CD4-positive, alpha-beta T cell (primary cell): ENCODE measurements at regions not wholly inside any gene's neighbourhood (a gene's known extent, or its start where the extent isn't known, plus 50 kb on each side); places are given as distances from the start of the nearest gene placed in this dataset.
"Not testable (repeated sequence)": the region's sequence is repeated elsewhere in the genome, so short reads cannot be mapped to it uniquely, and the experiment has no call there.

Experiments used
- ATAC-seq: fragments of 200-7000 bp; cut with Tn5 transposase; one replicate; pipeline ENCODE4 v1.10.0; 2022; ENCODE audit warnings: mild to moderate bottlenecking; ENCODE audit not compliant: poor library complexity
- CTCF ChIA-PET: fragments of 350-600 bp; sonication (Branson Sonifier 250); formaldehyde crosslinking; loops from one replicate; lab custom pipeline; 2021; ENCODE audit warnings: antibody characterized with exemption, inconsistent platforms; lab: Charles Lee
- POLR2A ChIA-PET: fragments of 350-600 bp; sonication (Branson Sonifier 250); formaldehyde crosslinking; loops from one replicate; lab custom pipeline; 2021; ENCODE audit warnings: antibody characterized with exemption, inconsistent platforms; lab: Charles Lee
- DNase-seq, 14 experiments: peaks; one replicate each; pipeline ENCODE4 v3.0.0-alpha.2; 2013 to 2020; ENCODE audit warnings: mixed read lengths in 2 of 14
- H3K27ac ChIP-seq, 2 donors: one replicate each; pipeline versions ENCODE4 v1.5.1 to v1.7.0; 2013; ENCODE audit warnings: low read length in 2 of 2, low read depth in 1 of 2, mild to moderate bottlenecking in 1 of 2
- H3K27me3 ChIP-seq, 2 experiments: 1 replicate in 1 of 2; 2 replicates in 1 of 2; pipeline versions ENCODE4 v1.6.1 to v1.7.0; 2013; ENCODE audit warnings: low read length in 2 of 2, control low read depth in 1 of 2, mild to moderate bottlenecking in 1 of 2, moderate library complexity in 1 of 2; ENCODE audit not compliant: insufficient read depth in 2 of 2, control insufficient read depth in 1 of 2
- H3K36me3 ChIP-seq: one replicate; pipeline ENCODE4 v1.6.1; 2013; ENCODE audit warnings: low read length, control low read depth; ENCODE audit not compliant: insufficient read depth
- H3K4me1 ChIP-seq: one replicate; pipeline ENCODE4 v1.6.1; 2013; ENCODE audit warnings: low read length, control low read depth; ENCODE audit not compliant: insufficient read depth
- H3K4me3 ChIP-seq: one replicate; pipeline ENCODE4 v1.5.1; 2013; ENCODE audit warnings: mild to moderate bottlenecking, low read length, moderate library complexity
- H3K9me3 ChIP-seq, 2 experiments: 1 replicate in 1 of 2; 2 replicates in 1 of 2; pipeline versions ENCODE4 v1.6.1 to v1.7.0; 2013; ENCODE audit warnings: low read length in 2 of 2, mild to moderate bottlenecking in 2 of 2, control low read depth in 1 of 2, moderate library complexity in 1 of 2; ENCODE audit not compliant: control insufficient read depth in 1 of 2, insufficient read depth in 1 of 2
- H3K27ac Mint-ChIP-seq: one replicate; pipeline ENCODE4 v1.8.0; 2020; ENCODE audit warnings: mixed read lengths
- H3K27me3 Mint-ChIP-seq: one replicate; pipeline ENCODE4 v1.8.0; 2021; ENCODE audit warnings: mixed read lengths
- H3K36me3 Mint-ChIP-seq: one replicate; pipeline ENCODE4 v1.8.0; 2021; ENCODE audit warnings: low read depth, mixed read lengths
- H3K4me1 Mint-ChIP-seq: one replicate; pipeline ENCODE4 v1.8.0; 2021; ENCODE audit warnings: low read depth, mixed read lengths
- H3K4me3 Mint-ChIP-seq: one replicate; pipeline ENCODE4 v1.8.0; 2020; ENCODE audit warnings: mild to moderate bottlenecking, mixed read lengths
- H3K9me3 Mint-ChIP-seq: one replicate; pipeline ENCODE4 v1.8.0; 2020; ENCODE audit warnings: mixed read lengths
- intact Hi-C, 2 experiments: fragments of 100-400 bp; cut with DNase I in 1 of 2; cut with micrococcal nuclease in 1 of 2; formaldehyde crosslinking; loops; one replicate each; pipeline versions ENCODE4 v1.15.1 to v1.9.0; 2023 to 2025; cut with DNase I, micrococcal nuclease
- TF ChIP-seq, protein P1 (sequence below): fragments of 200-600 bp; IDR thresholded peaks from one replicate; pipeline ENCODE4 v1.8.0; 2022; ENCODE audit warnings: antibody characterized with exemption, mild to moderate bottlenecking

DNA sequence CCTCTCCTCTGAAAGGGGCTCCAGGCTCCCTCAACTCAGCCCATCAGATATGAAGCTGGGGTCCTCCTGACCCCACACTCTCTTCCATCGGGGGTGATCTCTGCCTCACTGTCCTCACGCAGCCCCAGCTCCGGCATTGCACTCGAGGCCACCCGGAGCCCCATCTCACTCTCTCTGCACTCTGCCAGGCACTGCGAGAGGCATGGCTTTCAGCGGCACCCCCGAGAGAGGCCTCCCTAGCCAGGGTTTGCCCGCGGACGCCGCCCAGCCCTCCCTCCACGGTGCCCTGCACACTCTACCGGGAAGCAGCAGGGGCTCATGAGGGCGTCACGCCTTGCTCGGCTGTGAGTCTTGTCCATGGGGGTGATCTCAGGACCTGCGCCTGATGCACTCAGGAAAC is 436.2 kb downstream of the BRD1 start:
- Histone ChIP-seq H3K4me3 (no peak overlapping the region), H3K27me3 (peaks cover 4% of the 10 kb centered on the region in 2 experiments), H3K9me3 (peaks cover 0 to 23% of the 10 kb centered on the region in 2 experiments), H3K27ac (no peak overlapping the region), H3K4me1 (no peaks in the 10 kb centered on the region), H3K36me3 (no peaks in the 10 kb centered on the region)
- TF ChIP-seq, protein P1, sequence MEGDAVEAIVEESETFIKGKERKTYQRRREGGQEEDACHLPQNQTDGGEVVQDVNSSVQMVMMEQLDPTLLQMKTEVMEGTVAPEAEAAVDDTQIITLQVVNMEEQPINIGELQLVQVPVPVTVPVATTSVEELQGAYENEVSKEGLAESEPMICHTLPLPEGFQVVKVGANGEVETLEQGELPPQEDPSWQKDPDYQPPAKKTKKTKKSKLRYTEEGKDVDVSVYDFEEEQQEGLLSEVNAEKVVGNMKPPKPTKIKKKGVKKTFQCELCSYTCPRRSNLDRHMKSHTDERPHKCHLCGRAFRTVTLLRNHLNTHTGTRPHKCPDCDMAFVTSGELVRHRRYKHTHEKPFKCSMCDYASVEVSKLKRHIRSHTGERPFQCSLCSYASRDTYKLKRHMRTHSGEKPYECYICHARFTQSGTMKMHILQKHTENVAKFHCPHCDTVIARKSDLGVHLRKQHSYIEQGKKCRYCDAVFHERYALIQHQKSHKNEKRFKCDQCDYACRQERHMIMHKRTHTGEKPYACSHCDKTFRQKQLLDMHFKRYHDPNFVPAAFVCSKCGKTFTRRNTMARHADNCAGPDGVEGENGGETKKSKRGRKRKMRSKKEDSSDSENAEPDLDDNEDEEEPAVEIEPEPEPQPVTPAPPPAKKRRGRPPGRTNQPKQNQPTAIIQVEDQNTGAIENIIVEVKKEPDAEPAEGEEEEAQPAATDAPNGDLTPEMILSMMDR, result no peak
- Mint-ChIP-seq H3K9me3 (peaks cover 2% of the 10 kb centered on the region), H3K27me3 (peaks cover 31% of the 10 kb centered on the region), H3K4me3 (no peak overlapping the region), H3K27ac (no peak overlapping the region), H3K4me1 (no peaks in the 10 kb centered on the region), H3K36me3 (no peaks in the 10 kb centered on the region)
- POLR2A ChIA-PET, result no interaction called here
- intact Hi-C loops, result no loop called here
- no peak for DNase-seq
- CTCF ChIA-PET, result no interaction called here
- no peak for ATAC-seq

DNA sequence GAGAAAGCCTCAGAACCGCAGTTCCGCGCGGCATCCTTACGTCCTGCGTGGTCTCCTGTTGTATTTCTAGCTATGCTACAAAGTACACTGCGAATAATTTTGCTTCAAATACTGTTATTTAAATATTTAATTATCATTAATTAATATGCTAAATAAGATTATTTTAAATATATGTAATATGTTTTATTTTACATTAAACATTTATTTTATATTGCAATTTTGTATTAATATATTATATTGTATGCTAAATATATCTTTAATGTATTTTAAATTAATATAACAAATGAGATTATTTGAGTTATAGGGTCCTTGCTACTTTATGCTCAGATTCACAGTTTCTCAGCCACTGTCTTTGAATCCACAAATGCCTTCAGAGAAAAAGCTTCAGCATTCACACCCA is 436.7 kb downstream of the BRD1 start:
- CTCF ChIA-PET, result no interaction called here
- intact Hi-C loops, result no loop called here
- H3K4me1 Mint-ChIP-seq, result no peaks in the 10 kb centered on the region
- Histone ChIP-seq H3K36me3 (no peaks in the 10 kb centered on the region), H3K4me3 (no peak overlapping the region), H3K4me1 (no peaks in the 10 kb centered on the region), H3K27ac (no peak overlapping the region), H3K27me3 (peaks cover 4% of the 10 kb centered on the region in 2 experiments), H3K9me3 (peaks cover 0 to 23% of the 10 kb centered on the region in 2 experiments)
- POLR2A ChIA-PET, result no interaction called here
- no peaks in the 10 kb centered on the region for H3K36me3 Mint-ChIP-seq
- peaks cover 2% of the 10 kb centered on the region for H3K9me3 Mint-ChIP-seq
- no peak overlapping the region for H3K4me3 Mint-ChIP-seq
- H3K27ac Mint-ChIP-seq, result no peak overlapping the region
- peaks cover 31% of the 10 kb centered on the region for H3K27me3 Mint-ChIP-seq
- TF ChIP-seq, protein P1, result no peak
- ATAC-seq (no peak), DNase-seq (no peak)

DNA sequence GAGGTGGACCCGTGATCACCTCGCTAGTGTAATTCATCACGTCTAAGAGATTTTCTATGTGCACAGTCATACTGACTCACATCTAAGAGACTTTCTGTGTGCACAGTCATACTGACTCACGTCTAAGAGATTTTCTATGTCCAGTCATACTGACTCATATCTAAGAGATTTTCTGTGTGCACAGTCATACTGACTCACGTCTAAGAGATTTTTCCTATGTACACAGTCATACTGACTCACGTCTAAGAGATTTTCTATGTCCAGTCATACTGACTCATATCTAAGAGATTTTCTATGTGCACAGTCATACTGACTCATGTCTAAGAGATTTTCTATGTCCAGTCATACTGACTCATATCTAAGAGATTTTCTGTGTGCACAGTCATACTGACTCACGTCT is 443.8 kb downstream of the BRD1 start:
- H3K9me3 ChIP-seq, ATAC-seq, POLR2A ChIA-PET, CTCF ChIA-PET, H3K27ac Mint-ChIP-seq, H3K4me1 Mint-ChIP-seq, H3K36me3 Mint-ChIP-seq, DNase-seq, H3K4me3 Mint-ChIP-seq, H3K36me3 ChIP-seq, H3K4me1 ChIP-seq, H3K9me3 Mint-ChIP-seq, H3K27ac ChIP-seq, intact Hi-C loops, H3K27me3 ChIP-seq, H3K4me3 ChIP-seq: not testable (repeated sequence)
- H3K27me3 Mint-ChIP-seq, result peaks cover 36% of the 10 kb centered on the region

DNA sequence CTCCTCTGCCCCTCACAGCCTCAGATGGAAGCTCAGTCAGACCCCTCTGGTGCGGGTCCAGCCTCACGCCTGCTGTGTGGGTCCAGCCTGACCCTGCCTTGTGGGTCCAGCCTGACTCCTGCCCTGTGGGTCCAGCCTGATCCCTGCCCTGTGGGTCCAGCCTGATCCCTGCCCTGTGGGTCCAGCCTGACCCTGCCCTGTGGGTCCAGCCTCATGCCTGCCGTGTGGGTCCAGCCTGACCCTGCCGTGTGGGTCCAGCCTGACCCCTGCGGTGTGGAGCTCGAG is 445.3 kb downstream of the BRD1 start:
- ATAC-seq (no peak), DNase-seq (no peak)
- no peak overlapping the region for H3K4me3 ChIP-seq
- ChIA-PET POLR2A (no interaction called here), CTCF (no interaction called here)
- Mint-ChIP-seq H3K4me1 (no peaks in the 10 kb centered on the region), H3K27me3 (peaks cover 51% of the 10 kb centered on the region), H3K9me3 (no peaks in the 10 kb centered on the region), H3K27ac (no peak overlapping the region), H3K36me3 (no peaks in the 10 kb centered on the region), H3K4me3 (no peak overlapping the region)
- H3K27ac ChIP-seq, result no peak overlapping the region
- H3K36me3 ChIP-seq, result no peaks in the 10 kb centered on the region
- peaks cover 0 to 5% of the 10 kb centered on the region in 2 experiments for H3K9me3 ChIP-seq
- H3K4me1 ChIP-seq, result no peaks in the 10 kb centered on the region
- TF ChIP-seq, protein P1, result no peak
- peaks cover 0 to 4% of the 10 kb centered on the region in 2 experiments for H3K27me3 ChIP-seq
- intact Hi-C loops, result no loop called here
